ENCODE measurements at regions not wholly inside any gene's neighbourhood (a gene's known extent, or its start where the extent isn't known, plus 50 kb on each side); places are given as distances from the start of the nearest gene placed in this dataset.

DNA sequence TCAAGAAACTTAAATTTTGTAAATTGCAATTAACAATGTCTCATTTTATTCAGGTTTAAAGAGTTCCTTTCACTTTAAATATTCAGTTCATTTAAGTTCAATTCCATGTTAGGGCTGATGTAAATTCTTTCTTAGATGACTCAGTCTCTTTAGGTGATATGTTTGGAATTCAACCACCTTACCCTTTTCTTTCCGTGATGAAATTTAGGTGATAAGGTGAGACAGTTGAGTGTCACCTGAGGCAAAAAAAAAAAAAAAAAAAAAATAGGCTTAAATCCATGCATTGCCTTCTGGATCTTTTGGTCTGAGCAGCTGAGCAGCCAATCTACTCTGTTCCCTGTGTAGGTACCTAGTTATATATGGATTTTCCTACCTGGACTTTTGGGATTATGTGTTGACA, 299.5 kb downstream of the DAD1 start:
- TF ChIP-seq, protein P1, sequence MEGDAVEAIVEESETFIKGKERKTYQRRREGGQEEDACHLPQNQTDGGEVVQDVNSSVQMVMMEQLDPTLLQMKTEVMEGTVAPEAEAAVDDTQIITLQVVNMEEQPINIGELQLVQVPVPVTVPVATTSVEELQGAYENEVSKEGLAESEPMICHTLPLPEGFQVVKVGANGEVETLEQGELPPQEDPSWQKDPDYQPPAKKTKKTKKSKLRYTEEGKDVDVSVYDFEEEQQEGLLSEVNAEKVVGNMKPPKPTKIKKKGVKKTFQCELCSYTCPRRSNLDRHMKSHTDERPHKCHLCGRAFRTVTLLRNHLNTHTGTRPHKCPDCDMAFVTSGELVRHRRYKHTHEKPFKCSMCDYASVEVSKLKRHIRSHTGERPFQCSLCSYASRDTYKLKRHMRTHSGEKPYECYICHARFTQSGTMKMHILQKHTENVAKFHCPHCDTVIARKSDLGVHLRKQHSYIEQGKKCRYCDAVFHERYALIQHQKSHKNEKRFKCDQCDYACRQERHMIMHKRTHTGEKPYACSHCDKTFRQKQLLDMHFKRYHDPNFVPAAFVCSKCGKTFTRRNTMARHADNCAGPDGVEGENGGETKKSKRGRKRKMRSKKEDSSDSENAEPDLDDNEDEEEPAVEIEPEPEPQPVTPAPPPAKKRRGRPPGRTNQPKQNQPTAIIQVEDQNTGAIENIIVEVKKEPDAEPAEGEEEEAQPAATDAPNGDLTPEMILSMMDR (optimal IDR thresholded peaks at IDR 0.05 in 1 of 3, IDR thresholded peaks at IDR 0.05 in 1 of 3, conservative IDR thresholded peaks at IDR 0.05 in 1 of 3; ENCODE audit: extremely low read depth in 1 of 3, insufficient read depth in 2 of 3, low read length in 3 of 3), result no peak
- TF ChIP-seq EZH2 (IDR thresholded peaks at IDR 0.05; ENCODE audit: low read length), result no peak
